Erythroblast (primary cell): ENCODE measurements at regions not wholly inside any gene's neighbourhood (a gene's known extent, or its start where the extent isn't known, plus 50 kb on each side); places are given as distances from the start of the nearest gene placed in this dataset.

Source experiments
- GATA1 ChIP-seq: IDR thresholded peaks from 2 replicates; pipeline ENCODE4 v1.6.1; 2011; ENCODE audit warnings: low read depth, mild to moderate bottlenecking, control low read depth, low read length, moderate library complexity
- POLR2A ChIP-seq: IDR thresholded peaks from 2 replicates; pipeline ENCODE4 v1.6.1; 2011; ENCODE audit warnings: mild to moderate bottlenecking, low read length

DNA sequence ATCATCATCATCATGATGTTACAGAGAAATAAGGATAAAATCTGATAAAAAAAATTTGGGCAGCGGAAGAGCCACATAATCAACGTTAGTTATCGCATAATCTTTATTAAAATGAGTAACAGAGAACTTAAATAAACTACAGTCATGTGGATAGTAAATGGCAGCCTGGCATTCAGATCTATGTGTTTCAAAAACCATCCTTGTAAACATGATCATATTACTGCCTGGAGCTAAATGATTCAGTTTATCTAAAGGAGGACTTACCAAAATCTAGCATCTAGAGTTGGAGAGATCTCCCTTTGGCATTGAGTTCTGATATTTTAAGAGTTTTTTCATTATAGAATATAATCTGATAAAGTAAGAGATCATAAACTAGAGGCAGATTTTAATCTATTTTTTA lies 200.1 kb upstream of the MGAT4C start:
- TF ChIP-seq POLR2A (no peak), GATA1 (no peak)
